ENCODE measurements at regions not wholly inside any gene's neighbourhood (a gene's known extent, or its start where the extent isn't known, plus 50 kb on each side); places are given as distances from the start of the nearest gene placed in this dataset.
"Not testable (repeated sequence)": the region's sequence is repeated elsewhere in the genome, so short reads cannot be mapped to it uniquely, and the experiment has no call there.

GRCh38 chr1:234782105-234782751 is 172.2 kb upstream of the IRF2BP2 start:
- intact Hi-C loops (cut with DNase I): no loop called here
- DNase-seq (ENCODE audit: low spot score): no peak

GRCh38 chr1:234781241-234782065 is 171.5 kb upstream of the IRF2BP2 start:
- DNase-seq (ENCODE audit: low spot score): no peak

GRCh38 chr1:234780531-234781162 is 170.7 kb upstream of the IRF2BP2 start:
- intact Hi-C loops (cut with DNase I): no loop called here
- DNase-seq (ENCODE audit: low spot score): no peak

More at GRCh38 chr1:234781241-234782065, 171.5 kb upstream of the IRF2BP2 start:
- intact Hi-C loops (cut with DNase I): no loop called here

- no peak for DNase-seq (ENCODE audit: low spot score)
- intact Hi-C loops (cut with DNase I): no loop called here
These were observed 170.1 kb upstream of the IRF2BP2 start for GRCh38 chr1:234780112-234780511.

GRCh38 chr1:234779600-234779999 is 169.6 kb upstream of the IRF2BP2 start:
- intact Hi-C loops (cut with DNase I); DNase-seq (ENCODE audit: low spot score): not testable (repeated sequence)

GRCh38 chr1:234779160-234779538 is 169.2 kb upstream of the IRF2BP2 start:
- no peak for DNase-seq (ENCODE audit: low spot score)
- intact Hi-C loops (cut with DNase I): no loop called here

GRCh38 chr1:234778221-234779159 is 168.5 kb upstream of the IRF2BP2 start:
- intact Hi-C loops (cut with DNase I): no loop called here
- DNase-seq (ENCODE audit: low spot score): no peak

- intact Hi-C loops (cut with DNase I): no loop called here
- DNase-seq (ENCODE audit: low spot score): no peak
These were observed 167.9 kb upstream of the IRF2BP2 start for GRCh38 chr1:234777856-234778220.

- intact Hi-C loops (cut with DNase I): no loop called here
- peak; percentile 83 for DNase-seq (ENCODE audit: low spot score)
These were observed 167.2 kb upstream of the IRF2BP2 start for GRCh38 chr1:234776876-234777855.

GRCh38 chr1:234776256-234776875 is 166.4 kb upstream of the IRF2BP2 start:
- DNase-seq (ENCODE audit: low spot score): no peak
- intact Hi-C loops (cut with DNase I): no loop called here

GRCh38 chr1:234775477-234776246 is 165.7 kb upstream of the IRF2BP2 start:
- no peak for DNase-seq (ENCODE audit: low spot score)
- intact Hi-C loops (cut with DNase I): no loop called here

- no peak for DNase-seq (ENCODE audit: low spot score)
- intact Hi-C loops (cut with DNase I): no loop called here
These were observed 165.0 kb upstream of the IRF2BP2 start for GRCh38 chr1:234774971-234775370.

GRCh38 chr1:234773936-234774677 is 164.1 kb upstream of the IRF2BP2 start:
- no peak for DNase-seq (ENCODE audit: low spot score)
- intact Hi-C loops (cut with DNase I): loop anchor here (2.0 kb wide), 1 partner anchor 49 kb away; no protein-coding TSS in a partner anchor

GRCh38 chr1:234772345-234773147 is 162.6 kb upstream of the IRF2BP2 start:
- intact Hi-C loops (cut with DNase I): loop anchor here (2.0 kb wide), 1 partner anchor 48 kb away; no protein-coding TSS in a partner anchor
- DNase-seq (ENCODE audit: low spot score): peak; percentile 85

- intact Hi-C loops (cut with DNase I): loop anchor here (2.0 kb wide), 1 partner anchor 47 kb away; no protein-coding TSS in a partner anchor
- DNase-seq (ENCODE audit: low spot score): no peak
These were observed 161.8 kb upstream of the IRF2BP2 start for GRCh38 chr1:234771642-234772344.
